NT2/D1 (cell line): ENCODE measurements at regions not wholly inside any gene's neighbourhood (a gene's known extent, or its start where the extent isn't known, plus 50 kb on each side); places are given as distances from the start of the nearest gene placed in this dataset.

Experiments
- SUZ12 ChIP-seq: IDR thresholded peaks from 2 replicates; pipeline ENCODE4 v1.6.1; 2011; ENCODE audit not compliant: insufficient read length, insufficient read depth; ENCODE audit errors: extremely low read depth
- YY1 ChIP-seq: IDR thresholded peaks from 2 replicates; pipeline ENCODE4 v1.6.1; 2011; ENCODE audit not compliant: insufficient read length, insufficient read depth

- TF ChIP-seq YY1 (no peak), SUZ12 (no peak)
Observed at GRCh38 chr2:55114597-55114996, 64.3 kb upstream of the RTN4 start.
